ENCODE measurements at regions not wholly inside any gene's neighbourhood (a gene's known extent, or its start where the extent isn't known, plus 50 kb on each side); places are given as distances from the start of the nearest gene placed in this dataset.

GRCh38 chr18:32877371-32877770 is 104.5 kb upstream of the KLHL14 start:
- DNase-seq (no peak), ATAC-seq (ENCODE audit: low read depth) (no peak)
- TF ChIP-seq MXI1 (IDR thresholded peaks at IDR 0.05; ENCODE audit: borderline replicate concordance, low read depth, low read length): no peak
- no peak for TF ChIP-seq NFE2L2 (IDR thresholded peaks at IDR 0.05; ENCODE audit: low read depth, low read length)
- TF ChIP-seq FOS (IDR thresholded peaks at IDR 0.05; ENCODE audit: low read depth, low read length): no peak
- no peak for TF ChIP-seq RCOR1 (IDR thresholded peaks at IDR 0.05; ENCODE audit: insufficient replicate concordance, low read length)
- no peak for TF ChIP-seq SMC3 (IDR thresholded peaks at IDR 0.05; ENCODE audit: low read depth, low read length)
- H3K4me3 ChIP-seq (ENCODE audit: insufficient read depth, low read depth, low read length): no peak overlapping the region
- POLR2A ChIA-PET (ENCODE audit: unreplicated experiment): no interaction called here
- no peak overlapping the region for H2AK9ac ChIP-seq (replicated peaks; ENCODE audit: low read depth, low read length, poor library complexity)
- no peaks in the 10 kb centered on the region for H3K9me1 ChIP-seq (ENCODE audit: insufficient read depth, low read length)
- no peak overlapping the region for H3K14ac ChIP-seq (replicated peaks; ENCODE audit: low read depth, low read length)
- H2AFZ ChIP-seq (replicated peaks; ENCODE audit: low read length, poor library complexity): no peak overlapping the region
- no peak overlapping the region for H2BK20ac ChIP-seq (ENCODE audit: low read depth, low read length)
- intact Hi-C loops (cut with micrococcal nuclease) (loop anchor here (10.0 kb wide), 1 partner anchor 253 kb away; no protein-coding TSS in a partner anchor), dilution Hi-C loops (cut with HindIII; ENCODE audit: low sequenced_read_pairs, unreplicated experiment) (no loop called here), in situ Hi-C loops (cut with MboI; ENCODE audit: low sequenced_read_pairs) (no loop called here)
- H4K20me1 ChIP-seq (ENCODE audit: insufficient read depth, low read length): no peaks in the 10 kb centered on the region
- no TSS peak for BruUV-seq (replicated peaks)
- H2BK5ac ChIP-seq (ENCODE audit: low read depth, low read length, poor library complexity, severe bottlenecking): no peak overlapping the region
- no peaks in the 10 kb centered on the region for H3K9me3 ChIP-seq (ENCODE audit: control insufficient read depth, insufficient read depth, low read length)
- 50% methylated on average over 1 of the region's 5 CpGs; no CpG with 5 or more reads in 1 of the 2 experiments for WGBS, 2 experiments (ENCODE audit: extremely low coverage in 2 of 2, insufficient read length in 1 of 2)
- no peak overlapping the region for H3K27ac ChIP-seq (ENCODE audit: insufficient read depth, low read length)
- no peak overlapping the region for H4K91ac ChIP-seq (ENCODE audit: insufficient read depth, low read depth, low read length)
- no peak overlapping the region for H3K18ac ChIP-seq (ENCODE audit: low read depth, low read length)
- no peak overlapping the region for H3K9ac ChIP-seq (ENCODE audit: low read depth, low read length)
- H4K5ac ChIP-seq (ENCODE audit: low read depth, low read length): no peak overlapping the region
- H3K79me1 ChIP-seq (ENCODE audit: low read depth in 1 of 2, low read length in 2 of 2): no peaks in the 10 kb centered on the region
- H3K4ac ChIP-seq (ENCODE audit: low read depth, low read length): no peak overlapping the region
- H3K4me1 ChIP-seq (ENCODE audit: control insufficient read depth, insufficient read depth, low read length): no peaks in the 10 kb centered on the region
- H2BK120ac ChIP-seq (ENCODE audit: low read depth, low read length): no peak overlapping the region
- CTCF ChIA-PET: no interaction called here
- H3K23ac ChIP-seq (ENCODE audit: low read depth, low read length): no peak overlapping the region
- H3K56ac ChIP-seq (ENCODE audit: extremely low read depth, insufficient read depth, low read length): no peak overlapping the region
- no peak overlapping the region for H3K4me2 ChIP-seq (ENCODE audit: low read depth, low read length)
- H4K8ac ChIP-seq (ENCODE audit: low read depth in 2 of 2, low read length in 2 of 2): no peak overlapping the region
- H3K36me3 ChIP-seq (ENCODE audit: control insufficient read depth, insufficient read depth, low read length): no peaks in the 10 kb centered on the region
- no peak overlapping the region for H2BK15ac ChIP-seq (ENCODE audit: low read depth, low read length)
- no peaks in the 10 kb centered on the region for H3K27me3 ChIP-seq (ENCODE audit: control insufficient read depth, insufficient read depth, low read length)
- no peak overlapping the region for H2AK5ac ChIP-seq (ENCODE audit: low read depth, low read length)

Data from IMR-90 (cell line).